ENCODE measurements at regions not wholly inside any gene's neighbourhood (a gene's known extent, or its start where the extent isn't known, plus 50 kb on each side); places are given as distances from the start of the nearest gene placed in this dataset.
A peak's percentile ranks its signal among the peaks of the same experiment; 100 is the strongest.
"Not testable (repeated sequence)": the region's sequence is repeated elsewhere in the genome, so short reads cannot be mapped to it uniquely, and the experiment has no call there.

GRCh38 chr2:131641414-131642206 is 113.9 kb downstream of the CCDC74A start:
- ATAC-seq (no peak), DNase-seq (no peak)
- intact Hi-C loops (cut with DNase I): no loop called here
- Histone ChIP-seq H3K9me3 (ENCODE audit: control insufficient read depth, low read length) (no peaks in the 10 kb centered on the region), H3K4me1 (ENCODE audit: control insufficient read depth, insufficient read depth, low read length) (no peaks in the 10 kb centered on the region), H3K4me3 (ENCODE audit: low read length) (no peak overlapping the region), H3K27ac (ENCODE audit: low read length) (no peak overlapping the region), H3K27me3 (ENCODE audit: control insufficient read depth, insufficient read depth) (no peaks in the 10 kb centered on the region)
- WGBS: 43% methylated on average over 3 of the region's 3 CpGs

- H3K27me3 ChIP-seq (ENCODE audit: control insufficient read depth, insufficient read depth); H3K9me3 ChIP-seq (ENCODE audit: control insufficient read depth, low read length); H3K4me3 ChIP-seq (ENCODE audit: low read length); H3K4me1 ChIP-seq (ENCODE audit: control insufficient read depth, insufficient read depth, low read length); DNase-seq; intact Hi-C loops (cut with DNase I); ATAC-seq; H3K27ac ChIP-seq (ENCODE audit: low read length): not testable (repeated sequence)
- 61% methylated on average over 3 of the region's 3 CpGs for WGBS
These were observed 115.5 kb downstream of the CCDC74A start for GRCh38 chr2:131643180-131643579.

- Histone ChIP-seq H3K4me1 (ENCODE audit: control insufficient read depth, insufficient read depth, low read length) (no peaks in the 10 kb centered on the region), H3K4me3 (ENCODE audit: low read length) (no peak overlapping the region), H3K27me3 (ENCODE audit: control insufficient read depth, insufficient read depth) (no peaks in the 10 kb centered on the region), H3K27ac (ENCODE audit: low read length) (no peak overlapping the region), H3K9me3 (ENCODE audit: control insufficient read depth, low read length) (no peaks in the 10 kb centered on the region)
- 89% methylated on average over 14 of the region's 14 CpGs for WGBS
- DNase-seq: no peak
- no peak for ATAC-seq
- intact Hi-C loops (cut with DNase I): no loop called here
These were observed 117.6 kb downstream of the CCDC74A start for GRCh38 chr2:131645177-131645765.

- H3K27ac ChIP-seq (ENCODE audit: low read length); ATAC-seq; H3K4me3 ChIP-seq (ENCODE audit: low read length); H3K9me3 ChIP-seq (ENCODE audit: control insufficient read depth, low read length); H3K4me1 ChIP-seq (ENCODE audit: control insufficient read depth, insufficient read depth, low read length); intact Hi-C loops (cut with DNase I); DNase-seq; H3K27me3 ChIP-seq (ENCODE audit: control insufficient read depth, insufficient read depth): not testable (repeated sequence)
- 84% methylated on average over 15 of the region's 15 CpGs for WGBS
These were observed 118.5 kb downstream of the CCDC74A start for GRCh38 chr2:131646220-131646619.

GRCh38 chr2:131646669-131647297 is 119.1 kb downstream of the CCDC74A start:
- intact Hi-C loops (cut with DNase I): no loop called here
- H3K4me3 ChIP-seq (ENCODE audit: low read length): peak overlapping the region; percentile 21
- DNase-seq (peak in 2 of 3 donors; percentile 46 to 55), ATAC-seq (no peak)
- H3K27me3 ChIP-seq (ENCODE audit: control insufficient read depth, insufficient read depth): no peaks in the 10 kb centered on the region
- WGBS: 22% methylated on average over 47 of the region's 47 CpGs
- no peaks in the 10 kb centered on the region for H3K9me3 ChIP-seq (ENCODE audit: control insufficient read depth, low read length)
- no peak overlapping the region for H3K27ac ChIP-seq (ENCODE audit: low read length)
- H3K4me1 ChIP-seq (ENCODE audit: control insufficient read depth, insufficient read depth, low read length): no peaks in the 10 kb centered on the region

- H3K4me1 ChIP-seq (ENCODE audit: control insufficient read depth, insufficient read depth, low read length); H3K27me3 ChIP-seq (ENCODE audit: control insufficient read depth, insufficient read depth); H3K27ac ChIP-seq (ENCODE audit: low read length); ATAC-seq; intact Hi-C loops (cut with DNase I); DNase-seq; H3K9me3 ChIP-seq (ENCODE audit: control insufficient read depth, low read length); H3K4me3 ChIP-seq (ENCODE audit: low read length): not testable (repeated sequence)
- 52% methylated on average over 3 of the region's 3 CpGs for WGBS
These were observed 120.9 kb downstream of the CCDC74A start for GRCh38 chr2:131648565-131648964.

GRCh38 chr2:131652246-131652645 is 124.6 kb downstream of the CCDC74A start:
- intact Hi-C loops (cut with DNase I); H3K27me3 ChIP-seq (ENCODE audit: control insufficient read depth, insufficient read depth); DNase-seq; ATAC-seq; H3K27ac ChIP-seq (ENCODE audit: low read length); H3K9me3 ChIP-seq (ENCODE audit: control insufficient read depth, low read length); H3K4me1 ChIP-seq (ENCODE audit: control insufficient read depth, insufficient read depth, low read length); H3K4me3 ChIP-seq (ENCODE audit: low read length): not testable (repeated sequence)
- WGBS: 82% methylated on average over 3 of the region's 3 CpGs

- ATAC-seq; H3K27me3 ChIP-seq (ENCODE audit: control insufficient read depth, insufficient read depth); H3K27ac ChIP-seq (ENCODE audit: low read length); H3K9me3 ChIP-seq (ENCODE audit: control insufficient read depth, low read length); intact Hi-C loops (cut with DNase I); H3K4me1 ChIP-seq (ENCODE audit: control insufficient read depth, insufficient read depth, low read length); DNase-seq; H3K4me3 ChIP-seq (ENCODE audit: low read length): not testable (repeated sequence)
- WGBS: 77% methylated on average over 2 of the region's 2 CpGs
These were observed 126.4 kb downstream of the CCDC74A start for GRCh38 chr2:131654107-131654506.

GRCh38 chr2:131656816-131657633 is 129.3 kb downstream of the CCDC74A start:
- intact Hi-C loops (cut with DNase I): no loop called here
- WGBS: 93% methylated on average over 32 of the region's 32 CpGs
- Histone ChIP-seq H3K27me3 (ENCODE audit: control insufficient read depth, insufficient read depth) (no peaks in the 10 kb centered on the region), H3K9me3 (ENCODE audit: control insufficient read depth, low read length) (no peaks in the 10 kb centered on the region), H3K27ac (ENCODE audit: low read length) (no peak overlapping the region), H3K4me3 (ENCODE audit: low read length) (no peak overlapping the region), H3K4me1 (ENCODE audit: control insufficient read depth, insufficient read depth, low read length) (no peaks in the 10 kb centered on the region)
- ATAC-seq: no peak
- peak in 1 of 3 donors; percentile 38 for DNase-seq

GRCh38 chr2:131657895-131658768 is 130.4 kb downstream of the CCDC74A start:
- Histone ChIP-seq H3K27me3 (ENCODE audit: control insufficient read depth, insufficient read depth) (no peaks in the 10 kb centered on the region), H3K4me3 (ENCODE audit: low read length) (no peak overlapping the region), H3K4me1 (ENCODE audit: control insufficient read depth, insufficient read depth, low read length) (no peaks in the 10 kb centered on the region), H3K9me3 (ENCODE audit: control insufficient read depth, low read length) (no peaks in the 10 kb centered on the region), H3K27ac (ENCODE audit: low read length) (no peak overlapping the region)
- peak in 1 of 3 donors; percentile 65 for DNase-seq
- no peak for ATAC-seq
- WGBS: 96% methylated on average over 49 of the region's 49 CpGs
- intact Hi-C loops (cut with DNase I): no loop called here
